ENCODE measurements at regions not wholly inside any gene's neighbourhood (a gene's known extent, or its start where the extent isn't known, plus 50 kb on each side); places are given as distances from the start of the nearest gene placed in this dataset.

GRCh38 chr4:184528051-184528450 lies 53.7 kb upstream of the IRF2 start:
- peak; percentile 76 for DNase-seq

GRCh38 chr4:184526228-184526627 lies 51.9 kb upstream of the IRF2 start:
- DNase-seq = no peak

Measured in inflammatory macrophage treated with lipopolysaccharide for 4 hours (primary cell).